HEK293T (cell line): ENCODE measurements at regions not wholly inside any gene's neighbourhood (a gene's known extent, or its start where the extent isn't known, plus 50 kb on each side); places are given as distances from the start of the nearest gene placed in this dataset.

Experiments
- ARNT ChIP-seq: fragments of 450-650 bp; IDR thresholded peaks from 2 replicates; pipeline ENCODE4 v1.6.1; 2017; ENCODE audit warnings: mild to moderate bottlenecking
- ELF4 ChIP-seq: fragments of 450-650 bp; IDR thresholded peaks from 2 replicates; pipeline ENCODE4 v1.6.1; 2017; ENCODE audit warnings: antibody characterized with exemption
- FOXA1 ChIP-seq: fragments of 450-650 bp; IDR thresholded peaks from 2 replicates; pipeline ENCODE4 v1.6.1; 2016; ENCODE audit warnings: mild to moderate bottlenecking
- FOXM1 ChIP-seq: fragments of 450-650 bp; IDR thresholded peaks from 2 replicates; pipeline ENCODE4 v1.6.1; 2017; ENCODE audit warnings: mild to moderate bottlenecking, borderline replicate concordance
- HDGF ChIP-seq: fragments of 450-650 bp; IDR thresholded peaks from 2 replicates; pipeline ENCODE4 v1.6.1; 2017; ENCODE audit warnings: antibody characterized with exemption, borderline replicate concordance
- SP1 ChIP-seq: fragments of 450-650 bp; IDR thresholded peaks from 2 replicates; pipeline ENCODE4 v1.6.1; 2017
- SUZ12 ChIP-seq: fragments of 450-650 bp; IDR thresholded peaks from 2 replicates; pipeline ENCODE4 v1.6.1; 2016; ENCODE audit warnings: mild to moderate bottlenecking
- TF ChIP-seq, protein P1 (sequence below): fragments of 450-650 bp; IDR thresholded peaks from 2 replicates; pipeline ENCODE4 v1.6.1; 2016

DNA sequence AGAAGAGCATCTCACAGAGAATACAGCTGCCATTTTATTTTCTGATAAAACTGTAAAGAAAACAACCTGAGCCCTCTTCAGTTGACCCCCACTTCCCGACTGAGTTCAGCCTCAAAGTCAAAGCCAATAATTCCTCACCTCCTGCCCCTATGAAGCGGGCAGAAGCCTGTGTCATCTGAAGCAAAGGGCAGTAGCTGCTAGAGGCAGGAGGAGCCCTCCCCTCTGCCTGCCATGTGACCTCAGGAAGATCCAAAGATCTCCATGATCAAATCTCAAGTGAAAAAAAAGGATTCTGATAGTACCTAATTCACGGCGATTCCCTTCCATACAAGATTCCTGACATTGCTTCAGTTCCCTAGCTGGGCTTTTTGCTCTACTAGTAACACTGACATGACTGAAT lies 223.1 kb upstream of the CAND1 start:
- TF ChIP-seq, protein P1, sequence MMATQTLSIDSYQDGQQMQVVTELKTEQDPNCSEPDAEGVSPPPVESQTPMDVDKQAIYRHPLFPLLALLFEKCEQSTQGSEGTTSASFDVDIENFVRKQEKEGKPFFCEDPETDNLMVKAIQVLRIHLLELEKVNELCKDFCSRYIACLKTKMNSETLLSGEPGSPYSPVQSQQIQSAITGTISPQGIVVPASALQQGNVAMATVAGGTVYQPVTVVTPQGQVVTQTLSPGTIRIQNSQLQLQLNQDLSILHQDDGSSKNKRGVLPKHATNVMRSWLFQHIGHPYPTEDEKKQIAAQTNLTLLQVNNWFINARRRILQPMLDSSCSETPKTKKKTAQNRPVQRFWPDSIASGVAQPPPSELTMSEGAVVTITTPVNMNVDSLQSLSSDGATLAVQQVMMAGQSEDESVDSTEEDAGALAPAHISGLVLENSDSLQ = no peak
- no peak for TF ChIP-seq SP1
- no peak for TF ChIP-seq FOXA1
- no peak for TF ChIP-seq FOXM1
- no peak for TF ChIP-seq HDGF
- TF ChIP-seq ELF4 = no peak
- no peak for TF ChIP-seq ARNT
- no peak for TF ChIP-seq SUZ12
